ENCODE measurements at regions not wholly inside any gene's neighbourhood (a gene's known extent, or its start where the extent isn't known, plus 50 kb on each side); places are given as distances from the start of the nearest gene placed in this dataset.

- H3K4me1 ChIP-seq (ENCODE audit: insufficient read depth, low read length), result no peaks in the 10 kb centered on the region
- no peaks in the 10 kb centered on the region for H3K9me3 ChIP-seq (ENCODE audit: low read length)
- no peaks in the 10 kb centered on the region for H3K27me3 ChIP-seq (ENCODE audit: insufficient read depth, low read length)
- no peak overlapping the region for H3K4me3 ChIP-seq (ENCODE audit: low read length)
- no peak overlapping the region for H2AFZ ChIP-seq (ENCODE audit: low read depth, low read length)
- no peaks in the 10 kb centered on the region for H3K36me3 ChIP-seq (ENCODE audit: insufficient read depth, low read length)
Observed at GRCh38 chr10:29836396-29836795, 201.6 kb upstream of the SVIL start.

- Histone ChIP-seq H3K4me1 (ENCODE audit: insufficient read depth, low read length) (no peaks in the 10 kb centered on the region), H3K4me3 (ENCODE audit: low read length) (no peak overlapping the region), H3K36me3 (ENCODE audit: insufficient read depth, low read length) (no peaks in the 10 kb centered on the region), H3K9me3 (ENCODE audit: low read length) (no peaks in the 10 kb centered on the region), H2AFZ (ENCODE audit: low read depth, low read length) (no peak overlapping the region), H3K27me3 (ENCODE audit: insufficient read depth, low read length) (no peaks in the 10 kb centered on the region)
Observed at GRCh38 chr10:29835055-29835454, 200.3 kb upstream of the SVIL start.

GRCh38 chr10:29830531-29831512 lies 196.1 kb upstream of the SVIL start:
- Histone ChIP-seq H2AFZ (ENCODE audit: low read depth, low read length) (no peak overlapping the region), H3K4me1 (ENCODE audit: insufficient read depth, low read length) (no peaks in the 10 kb centered on the region), H3K36me3 (ENCODE audit: insufficient read depth, low read length) (no peaks in the 10 kb centered on the region), H3K9me3 (ENCODE audit: low read length) (no peaks in the 10 kb centered on the region), H3K4me3 (ENCODE audit: low read length) (no peak overlapping the region), H3K27me3 (ENCODE audit: insufficient read depth, low read length) (no peaks in the 10 kb centered on the region)

- Histone ChIP-seq H3K9me3 (ENCODE audit: low read length) (no peaks in the 10 kb centered on the region), H2AFZ (ENCODE audit: low read depth, low read length) (no peak overlapping the region), H3K36me3 (ENCODE audit: insufficient read depth, low read length) (no peaks in the 10 kb centered on the region)
Observed at GRCh38 chr10:29829776-29830175, 195.0 kb upstream of the SVIL start.

GRCh38 chr10:29828956-29829355 lies 194.2 kb upstream of the SVIL start:
- Histone ChIP-seq H3K4me3 (ENCODE audit: low read length) (no peak overlapping the region), H3K27me3 (ENCODE audit: insufficient read depth, low read length) (no peaks in the 10 kb centered on the region), H2AFZ (ENCODE audit: low read depth, low read length) (no peak overlapping the region), H3K4me1 (ENCODE audit: insufficient read depth, low read length) (no peaks in the 10 kb centered on the region), H3K9me3 (ENCODE audit: low read length) (no peaks in the 10 kb centered on the region), H3K36me3 (ENCODE audit: insufficient read depth, low read length) (no peaks in the 10 kb centered on the region)

More at GRCh38 chr10:29829776-29830175, 195.0 kb upstream of the SVIL start:
- Histone ChIP-seq H3K4me1 (ENCODE audit: insufficient read depth, low read length) (no peaks in the 10 kb centered on the region), H3K27me3 (ENCODE audit: insufficient read depth, low read length) (no peaks in the 10 kb centered on the region), H3K4me3 (ENCODE audit: low read length) (no peak overlapping the region)

GRCh38 chr10:29828440-29828894 lies 193.7 kb upstream of the SVIL start:
- H3K4me3 ChIP-seq (ENCODE audit: low read length), result no peak overlapping the region
- H3K9me3 ChIP-seq (ENCODE audit: low read length), result no peaks in the 10 kb centered on the region
- H2AFZ ChIP-seq (ENCODE audit: low read depth, low read length), result no peak overlapping the region
- H3K4me1 ChIP-seq (ENCODE audit: insufficient read depth, low read length), result no peaks in the 10 kb centered on the region
- H3K27me3 ChIP-seq (ENCODE audit: insufficient read depth, low read length), result no peaks in the 10 kb centered on the region
- no peaks in the 10 kb centered on the region for H3K36me3 ChIP-seq (ENCODE audit: insufficient read depth, low read length)

GRCh38 chr10:29827512-29827911 lies 192.7 kb upstream of the SVIL start:
- H3K9me3 ChIP-seq (ENCODE audit: low read length), result no peaks in the 10 kb centered on the region
- H3K27me3 ChIP-seq (ENCODE audit: insufficient read depth, low read length), result no peaks in the 10 kb centered on the region
- no peak overlapping the region for H2AFZ ChIP-seq (ENCODE audit: low read depth, low read length)
- H3K4me3 ChIP-seq (ENCODE audit: low read length), result no peak overlapping the region
- no peaks in the 10 kb centered on the region for H3K4me1 ChIP-seq (ENCODE audit: insufficient read depth, low read length)
- H3K36me3 ChIP-seq (ENCODE audit: insufficient read depth, low read length), result no peaks in the 10 kb centered on the region

GRCh38 chr10:29826801-29827450 lies 192.2 kb upstream of the SVIL start:
- no peaks in the 10 kb centered on the region for H3K27me3 ChIP-seq (ENCODE audit: insufficient read depth, low read length)
- H3K9me3 ChIP-seq (ENCODE audit: low read length), result no peaks in the 10 kb centered on the region
- no peak overlapping the region for H2AFZ ChIP-seq (ENCODE audit: low read depth, low read length)
- H3K36me3 ChIP-seq (ENCODE audit: insufficient read depth, low read length), result no peaks in the 10 kb centered on the region
- no peak overlapping the region for H3K4me3 ChIP-seq (ENCODE audit: low read length)
- H3K4me1 ChIP-seq (ENCODE audit: insufficient read depth, low read length), result no peaks in the 10 kb centered on the region

GRCh38 chr10:29826221-29826620 lies 191.4 kb upstream of the SVIL start:
- Histone ChIP-seq H3K4me1 (ENCODE audit: insufficient read depth, low read length) (no peaks in the 10 kb centered on the region), H2AFZ (ENCODE audit: low read depth, low read length) (no peak overlapping the region), H3K27me3 (ENCODE audit: insufficient read depth, low read length) (no peaks in the 10 kb centered on the region), H3K4me3 (ENCODE audit: low read length) (no peak overlapping the region), H3K9me3 (ENCODE audit: low read length) (no peaks in the 10 kb centered on the region), H3K36me3 (ENCODE audit: insufficient read depth, low read length) (no peaks in the 10 kb centered on the region)

GRCh38 chr10:29823553-29824080 lies 188.8 kb upstream of the SVIL start:
- Histone ChIP-seq H3K9me3 (ENCODE audit: low read length) (no peaks in the 10 kb centered on the region), H2AFZ (ENCODE audit: low read depth, low read length) (no peak overlapping the region), H3K36me3 (ENCODE audit: insufficient read depth, low read length) (no peaks in the 10 kb centered on the region), H3K4me3 (ENCODE audit: low read length) (no peak overlapping the region), H3K4me1 (ENCODE audit: insufficient read depth, low read length) (no peaks in the 10 kb centered on the region), H3K27me3 (ENCODE audit: insufficient read depth, low read length) (no peaks in the 10 kb centered on the region)

- Histone ChIP-seq H2AFZ (ENCODE audit: low read depth, low read length) (no peak overlapping the region), H3K36me3 (ENCODE audit: insufficient read depth, low read length) (no peaks in the 10 kb centered on the region), H3K4me1 (ENCODE audit: insufficient read depth, low read length) (no peaks in the 10 kb centered on the region), H3K4me3 (ENCODE audit: low read length) (no peak overlapping the region), H3K9me3 (ENCODE audit: low read length) (no peaks in the 10 kb centered on the region), H3K27me3 (ENCODE audit: insufficient read depth, low read length) (no peaks in the 10 kb centered on the region)
Observed at GRCh38 chr10:29820890-29821461, 186.2 kb upstream of the SVIL start.

- no peaks in the 10 kb centered on the region for H3K27me3 ChIP-seq (ENCODE audit: insufficient read depth, low read length)
- no peaks in the 10 kb centered on the region for H3K36me3 ChIP-seq (ENCODE audit: insufficient read depth, low read length)
- H3K4me3 ChIP-seq (ENCODE audit: low read length), result no peak overlapping the region
- H2AFZ ChIP-seq (ENCODE audit: low read depth, low read length), result no peak overlapping the region
- no peaks in the 10 kb centered on the region for H3K9me3 ChIP-seq (ENCODE audit: low read length)
- H3K4me1 ChIP-seq (ENCODE audit: insufficient read depth, low read length), result no peaks in the 10 kb centered on the region
Observed at GRCh38 chr10:29816801-29817558, 182.2 kb upstream of the SVIL start.

All from neuron (in vitro differentiated cells).